Keratinocyte (primary cell): ENCODE measurements at regions not wholly inside any gene's neighbourhood (a gene's known extent, or its start where the extent isn't known, plus 50 kb on each side); places are given as distances from the start of the nearest gene placed in this dataset.

ENCODE experiments used
- EZH2 ChIP-seq: IDR thresholded peaks from one replicate; pipeline ENCODE4 v1.6.1; 2012; ENCODE audit warnings: inconsistent platforms, mild to moderate bottlenecking, low read length, moderate library complexity
- TF ChIP-seq, protein P1 (sequence below), 3 experiments: IDR thresholded peaks in 1 of 3; conservative IDR thresholded peaks in 1 of 3; optimal IDR thresholded peaks in 1 of 3; 2 replicates in 2 of 3; 3 replicates in 1 of 3; pipeline versions ENCODE3 to v1.5.1; 2011; ENCODE audit warnings: low read length in 3 of 3, mild to moderate bottlenecking in 3 of 3, moderate library complexity in 2 of 3, control low read depth in 1 of 3, inconsistent platforms in 1 of 3; ENCODE audit not compliant: insufficient read depth in 2 of 3; ENCODE audit errors: extremely low read depth in 1 of 3

DNA sequence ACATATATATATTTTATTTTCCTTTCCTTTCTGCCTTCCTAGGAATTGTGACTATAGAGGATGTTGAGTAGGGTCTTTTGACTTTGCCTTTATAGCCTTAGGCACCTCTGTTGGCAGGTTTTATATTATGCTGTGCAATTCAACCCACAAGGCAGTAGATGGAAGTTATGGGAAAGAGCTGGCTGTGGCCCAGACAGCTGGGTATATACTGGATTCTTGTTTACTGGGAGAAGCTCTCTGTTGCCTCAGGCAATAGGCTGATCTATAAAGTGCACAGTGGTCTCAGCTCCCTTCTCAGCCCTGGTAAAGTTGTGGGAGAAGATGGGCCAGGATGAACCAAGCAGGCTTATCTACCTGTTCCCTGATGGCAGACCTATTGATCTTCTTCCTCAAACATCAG lies 342.0 kb downstream of the GBA3 start:
- TF ChIP-seq, protein P1, sequence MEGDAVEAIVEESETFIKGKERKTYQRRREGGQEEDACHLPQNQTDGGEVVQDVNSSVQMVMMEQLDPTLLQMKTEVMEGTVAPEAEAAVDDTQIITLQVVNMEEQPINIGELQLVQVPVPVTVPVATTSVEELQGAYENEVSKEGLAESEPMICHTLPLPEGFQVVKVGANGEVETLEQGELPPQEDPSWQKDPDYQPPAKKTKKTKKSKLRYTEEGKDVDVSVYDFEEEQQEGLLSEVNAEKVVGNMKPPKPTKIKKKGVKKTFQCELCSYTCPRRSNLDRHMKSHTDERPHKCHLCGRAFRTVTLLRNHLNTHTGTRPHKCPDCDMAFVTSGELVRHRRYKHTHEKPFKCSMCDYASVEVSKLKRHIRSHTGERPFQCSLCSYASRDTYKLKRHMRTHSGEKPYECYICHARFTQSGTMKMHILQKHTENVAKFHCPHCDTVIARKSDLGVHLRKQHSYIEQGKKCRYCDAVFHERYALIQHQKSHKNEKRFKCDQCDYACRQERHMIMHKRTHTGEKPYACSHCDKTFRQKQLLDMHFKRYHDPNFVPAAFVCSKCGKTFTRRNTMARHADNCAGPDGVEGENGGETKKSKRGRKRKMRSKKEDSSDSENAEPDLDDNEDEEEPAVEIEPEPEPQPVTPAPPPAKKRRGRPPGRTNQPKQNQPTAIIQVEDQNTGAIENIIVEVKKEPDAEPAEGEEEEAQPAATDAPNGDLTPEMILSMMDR (optimal IDR thresholded peaks at IDR 0.05 in 1 of 3, IDR thresholded peaks at IDR 0.05 in 1 of 3, conservative IDR thresholded peaks at IDR 0.05 in 1 of 3; ENCODE audit: extremely low read depth in 1 of 3, insufficient read depth in 2 of 3, low read length in 3 of 3): no peak
- no peak for TF ChIP-seq EZH2
